ENCODE measurements at regions not wholly inside any gene's neighbourhood (a gene's known extent, or its start where the extent isn't known, plus 50 kb on each side); places are given as distances from the start of the nearest gene placed in this dataset.

DNA sequence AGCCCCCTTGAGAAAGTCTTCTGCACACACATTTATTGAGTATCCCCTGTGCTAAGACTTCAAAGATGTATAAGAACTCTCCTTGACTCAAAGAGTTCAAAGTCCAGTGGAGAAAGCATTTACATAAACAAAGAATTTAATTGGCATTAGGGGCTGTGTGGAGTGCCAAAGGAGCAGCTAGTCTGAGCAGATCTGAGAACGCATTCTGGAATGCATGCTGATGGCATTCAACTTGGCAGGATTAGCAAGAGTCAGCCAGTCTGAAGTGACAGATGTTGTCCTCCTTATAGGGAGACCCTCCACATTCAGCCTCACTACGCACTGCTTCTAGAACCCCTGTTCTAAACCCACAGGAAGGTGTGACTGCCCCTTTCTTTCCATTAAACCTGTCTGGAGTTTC, 191.5 kb downstream of the RAD51AP2 start:
- TF ChIP-seq SETDB1 (IDR thresholded peaks at IDR 0.05; ENCODE audit: insufficient read length, low read length) (no peak), ZNF561 (tag by site-specific recombination; IDR thresholded peaks at IDR 0.05; ENCODE audit: borderline replicate concordance) (no peak), ZNF2 (tag by site-specific recombination; IDR thresholded peaks at IDR 0.05) (no peak), FEZF1 (tag by site-specific recombination; IDR thresholded peaks at IDR 0.05) (no peak), ZNF777 (tag by site-specific recombination; IDR thresholded peaks at IDR 0.05; ENCODE audit: borderline replicate concordance) (no peak)
- H3K4me1 ChIP-seq (ENCODE audit: control insufficient read depth, insufficient read depth, low read length), result no peaks in the 10 kb centered on the region
- CTCF ChIA-PET, result interaction anchor here (3.8 kb wide), 1 partner anchor 17 kb away, joined by 15 read pairs; no protein-coding TSS in a partner anchor

DNA sequence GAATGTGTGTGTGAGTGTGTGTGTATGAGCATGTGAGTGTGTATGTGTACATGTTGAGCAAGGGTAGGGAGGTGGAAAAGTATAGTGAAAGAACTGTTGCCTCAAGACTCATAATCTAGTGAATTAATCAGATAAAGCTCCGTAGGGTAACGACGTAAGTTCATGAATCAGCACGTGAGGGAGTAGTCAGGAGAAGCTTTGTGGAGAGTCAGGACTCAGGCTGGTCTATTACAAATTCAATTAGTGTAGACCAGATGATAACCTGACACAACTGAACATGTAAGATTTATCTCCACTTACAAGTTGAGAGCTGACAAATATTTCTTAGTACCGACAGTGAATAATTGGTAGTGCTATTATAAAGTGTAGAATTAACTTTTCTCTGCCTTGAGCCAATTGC, 194.5 kb downstream of the RAD51AP2 start:
- no peaks in the 10 kb centered on the region for H3K36me3 ChIP-seq (ENCODE audit: control insufficient read depth in 2 of 2, insufficient read depth in 1 of 2, low read length in 2 of 2)
- no peaks in the 10 kb centered on the region for H3K4me1 ChIP-seq (ENCODE audit: control insufficient read depth, insufficient read depth, low read length)
- POLR2A ChIA-PET, result no interaction called here
- no peak overlapping the region for H3K4me3 ChIP-seq (ENCODE audit: low read depth, low read length)
- CTCF ChIA-PET, result interaction anchor here (0.6 to 3.8 kb wide), 2 partner anchors 14 to 1891 kb away, joined by 3 to 15 read pairs; no protein-coding TSS in a partner anchor
- no peak for TF ChIP-seq GLI2 (tag by site-specific recombination; IDR thresholded peaks at IDR 0.05; ENCODE audit: borderline replicate concordance, low read depth)
- no peak for TF ChIP-seq ZNF654 (tag by site-specific recombination; IDR thresholded peaks at IDR 0.05; ENCODE audit: low read depth)
- TF ChIP-seq ZNF664 (tag by site-specific recombination; IDR thresholded peaks at IDR 0.05), result no peak
- TF ChIP-seq, protein P1, sequence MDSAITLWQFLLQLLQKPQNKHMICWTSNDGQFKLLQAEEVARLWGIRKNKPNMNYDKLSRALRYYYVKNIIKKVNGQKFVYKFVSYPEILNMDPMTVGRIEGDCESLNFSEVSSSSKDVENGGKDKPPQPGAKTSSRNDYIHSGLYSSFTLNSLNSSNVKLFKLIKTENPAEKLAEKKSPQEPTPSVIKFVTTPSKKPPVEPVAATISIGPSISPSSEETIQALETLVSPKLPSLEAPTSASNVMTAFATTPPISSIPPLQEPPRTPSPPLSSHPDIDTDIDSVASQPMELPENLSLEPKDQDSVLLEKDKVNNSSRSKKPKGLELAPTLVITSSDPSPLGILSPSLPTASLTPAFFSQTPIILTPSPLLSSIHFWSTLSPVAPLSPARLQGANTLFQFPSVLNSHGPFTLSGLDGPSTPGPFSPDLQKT (IDR thresholded peaks at IDR 0.05; ENCODE audit: borderline replicate concordance, low read depth, low read length), result no peak
- TF ChIP-seq ZNF350 (tag by site-specific recombination; IDR thresholded peaks at IDR 0.05), result no peak
- no peak for TF ChIP-seq IKZF3 (tag by site-specific recombination; IDR thresholded peaks at IDR 0.05)
- no peak for TF ChIP-seq ZFP3 (tag by site-specific recombination; IDR thresholded peaks at IDR 0.05; ENCODE audit: low read depth)
- no peak for TF ChIP-seq GFI1B (tag by site-specific recombination; IDR thresholded peaks at IDR 0.05)
- no peak for TF ChIP-seq PBX3 (CRISPR knock-in tag; IDR thresholded peaks at IDR 0.05)
- TF ChIP-seq ZNF670 (tag by site-specific recombination; IDR thresholded peaks at IDR 0.05; ENCODE audit: low read depth), result no peak
- TF ChIP-seq ZNF175 (tag by site-specific recombination; IDR thresholded peaks at IDR 0.05), result no peak
- TF ChIP-seq KLF10 (tag by site-specific recombination; IDR thresholded peaks at IDR 0.05), result no peak
- TF ChIP-seq GLIS1 (tag by site-specific recombination; IDR thresholded peaks at IDR 0.05), result no peak
- TF ChIP-seq ZNF560 (tag by site-specific recombination; IDR thresholded peaks at IDR 0.05; ENCODE audit: borderline replicate concordance), result no peak
- TF ChIP-seq YY1 (tag by site-specific recombination; IDR thresholded peaks at IDR 0.05), result no peak
- no peak for TF ChIP-seq ZFHX2 (tag by site-specific recombination; conservative IDR thresholded peaks at IDR 0.05)
- TF ChIP-seq ZEB2 (tag by site-specific recombination; IDR thresholded peaks at IDR 0.05), result no peak
- TF ChIP-seq ZFP37 (tag by site-specific recombination; IDR thresholded peaks at IDR 0.05), result no peak
- TF ChIP-seq ZNF239 (tag by site-specific recombination; IDR thresholded peaks at IDR 0.05), result no peak
- TF ChIP-seq ZNF366 (tag by site-specific recombination; conservative IDR thresholded peaks at IDR 0.05), result no peak
- no peak overlapping the region for H3K27ac ChIP-seq (ENCODE audit: extremely low read depth, low read depth, low read length)
- H3K9me3 ChIP-seq (ENCODE audit: control insufficient read depth, insufficient read depth, low read depth, low read length), result no peaks in the 10 kb centered on the region

More for the DNA sequence above, 191.5 kb downstream of the RAD51AP2 start:
- Histone ChIP-seq H3K27ac (ENCODE audit: extremely low read depth, low read depth, low read length) (no peak overlapping the region), H3K4me3 (ENCODE audit: low read depth, low read length) (no peak overlapping the region), H3K9me3 (ENCODE audit: control insufficient read depth, insufficient read depth, low read depth, low read length) (no peaks in the 10 kb centered on the region), H3K36me3 (ENCODE audit: control insufficient read depth in 2 of 2, insufficient read depth in 1 of 2, low read length in 2 of 2) (no peaks in the 10 kb centered on the region)
- POLR2A ChIA-PET, result no interaction called here
